Activated CD4-positive, alpha-beta T cell treated with anti-CD3 and anti-CD28 coated beads, Interleukin-2, amount 10 ng/mL, durations not matched to agents 24 days and 14 days (primary cell): ENCODE measurements at regions not wholly inside any gene's neighbourhood (a gene's known extent, or its start where the extent isn't known, plus 50 kb on each side); places are given as distances from the start of the nearest gene placed in this dataset.

Experiments
- DNase-seq: peaks from one replicate; pipeline ENCODE4 v3.0.0; 2022
- H3K27ac Mint-ChIP-seq: one replicate; pipeline ENCODE4 v1.8.0; 2022; ENCODE audit warnings: mild to moderate bottlenecking, mixed read lengths
- H3K27me3 Mint-ChIP-seq: one replicate; pipeline ENCODE4 v1.8.0; 2022; ENCODE audit warnings: mixed read lengths
- H3K36me3 Mint-ChIP-seq: one replicate; pipeline ENCODE4 v1.8.0; 2022; ENCODE audit warnings: low read depth, mild to moderate bottlenecking, mixed read lengths
- H3K4me1 Mint-ChIP-seq: one replicate; pipeline ENCODE4 v1.8.0; 2021; ENCODE audit warnings: mixed read lengths
- H3K4me3 Mint-ChIP-seq: one replicate; pipeline ENCODE4 v1.8.0; 2022; ENCODE audit warnings: mild to moderate bottlenecking, moderate library complexity, mixed read lengths
- H3K9me3 Mint-ChIP-seq: one replicate; pipeline ENCODE4 v1.8.0; 2021; ENCODE audit warnings: mixed read lengths
- intact Hi-C: fragments of 100-400 bp; cut with micrococcal nuclease; formaldehyde crosslinking; loops from one replicate; pipeline ENCODE4 v1.15.1; 2023

DNA sequence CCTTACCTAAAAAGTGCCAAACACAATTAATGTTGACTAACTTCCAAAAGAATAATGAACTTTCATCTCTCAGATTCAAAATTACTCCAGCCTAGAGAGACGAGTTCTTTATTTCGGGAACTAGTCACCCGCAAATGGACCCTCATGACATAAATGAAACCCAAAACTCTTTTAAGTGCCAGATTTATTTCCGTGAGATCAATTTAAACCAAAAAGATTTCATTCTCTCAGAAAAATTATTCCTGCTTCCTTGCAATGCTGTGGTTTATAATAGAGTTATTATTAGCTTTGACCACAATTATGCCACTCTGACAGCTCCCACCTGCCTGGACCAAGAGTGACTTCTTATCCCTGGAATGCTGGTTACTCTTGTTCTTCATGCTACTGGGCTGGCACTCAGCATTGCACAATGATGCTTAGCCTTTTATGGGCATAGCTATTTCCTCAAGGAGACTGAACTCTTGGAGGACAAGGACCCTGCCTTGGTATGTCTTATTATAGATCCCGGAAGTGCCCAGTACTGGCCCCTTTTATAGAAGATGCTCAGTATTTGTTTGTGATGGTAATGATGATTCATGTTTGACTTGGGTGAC, 183.5 kb downstream of the SNX18 start:
- H3K9me3 Mint-ChIP-seq: peaks cover 3% of the 10 kb centered on the region
- no peaks in the 10 kb centered on the region for H3K36me3 Mint-ChIP-seq
- intact Hi-C loops: no loop called here
- no peak overlapping the region for H3K27ac Mint-ChIP-seq
- no peak overlapping the region for H3K4me3 Mint-ChIP-seq
- H3K4me1 Mint-ChIP-seq: peaks cover 9% of the 10 kb centered on the region
- H3K27me3 Mint-ChIP-seq: peaks cover 10% of the 10 kb centered on the region
- DNase-seq: no peak

DNA sequence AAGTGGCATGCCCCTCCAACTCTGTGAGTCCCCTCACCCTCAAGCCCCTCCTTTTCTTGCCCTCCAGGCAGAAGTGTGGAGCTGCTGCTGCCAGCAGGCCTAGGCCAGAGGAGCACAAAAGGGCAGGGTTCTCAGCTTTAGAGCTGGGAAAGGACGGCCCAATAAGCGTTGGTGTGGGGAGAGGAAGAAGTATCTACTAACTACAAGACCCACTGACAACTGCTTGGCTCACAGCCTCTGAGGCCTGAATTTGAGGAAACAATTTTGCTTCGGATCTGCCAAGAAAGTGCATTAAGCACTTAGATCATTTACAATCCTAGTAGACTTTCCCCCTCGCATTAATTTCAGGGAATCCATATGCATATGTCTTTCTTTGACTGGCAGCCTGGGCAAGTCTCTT, 179.4 kb downstream of the SNX18 start:
- H3K9me3 Mint-ChIP-seq: no peaks in the 10 kb centered on the region
- H3K4me3 Mint-ChIP-seq: no peak overlapping the region
- no peaks in the 10 kb centered on the region for H3K36me3 Mint-ChIP-seq
- no peak for DNase-seq
- intact Hi-C loops: no loop called here
- peaks cover 6% of the 10 kb centered on the region for H3K27me3 Mint-ChIP-seq
- H3K4me1 Mint-ChIP-seq: no peaks in the 10 kb centered on the region
- H3K27ac Mint-ChIP-seq: no peak overlapping the region

DNA sequence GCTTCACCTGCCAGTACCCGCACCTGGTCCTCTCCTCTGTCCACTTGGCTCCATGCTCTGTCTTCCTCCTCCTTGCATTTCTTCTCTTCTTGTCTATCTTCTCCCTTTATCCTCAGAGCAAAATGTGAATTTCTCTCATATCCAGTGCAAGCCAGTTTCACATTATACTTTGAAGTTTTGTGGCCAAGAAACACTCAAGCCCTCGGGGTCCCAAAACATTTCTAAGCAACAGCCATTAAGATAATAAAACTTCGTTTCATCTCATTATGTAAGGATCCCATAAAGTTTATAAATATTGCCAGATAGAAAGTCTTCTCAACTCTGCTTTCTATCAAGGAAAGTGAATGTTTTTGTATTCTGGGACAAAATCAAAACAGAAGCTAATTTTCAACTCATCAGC, 178.8 kb downstream of the SNX18 start:
- H3K27ac Mint-ChIP-seq: no peak overlapping the region
- H3K9me3 Mint-ChIP-seq: peaks cover 3% of the 10 kb centered on the region
- DNase-seq: no peak
- intact Hi-C loops: no loop called here
- no peak overlapping the region for H3K4me3 Mint-ChIP-seq
- no peaks in the 10 kb centered on the region for H3K4me1 Mint-ChIP-seq
- H3K27me3 Mint-ChIP-seq: peaks cover 2% of the 10 kb centered on the region
- no peaks in the 10 kb centered on the region for H3K36me3 Mint-ChIP-seq

DNA sequence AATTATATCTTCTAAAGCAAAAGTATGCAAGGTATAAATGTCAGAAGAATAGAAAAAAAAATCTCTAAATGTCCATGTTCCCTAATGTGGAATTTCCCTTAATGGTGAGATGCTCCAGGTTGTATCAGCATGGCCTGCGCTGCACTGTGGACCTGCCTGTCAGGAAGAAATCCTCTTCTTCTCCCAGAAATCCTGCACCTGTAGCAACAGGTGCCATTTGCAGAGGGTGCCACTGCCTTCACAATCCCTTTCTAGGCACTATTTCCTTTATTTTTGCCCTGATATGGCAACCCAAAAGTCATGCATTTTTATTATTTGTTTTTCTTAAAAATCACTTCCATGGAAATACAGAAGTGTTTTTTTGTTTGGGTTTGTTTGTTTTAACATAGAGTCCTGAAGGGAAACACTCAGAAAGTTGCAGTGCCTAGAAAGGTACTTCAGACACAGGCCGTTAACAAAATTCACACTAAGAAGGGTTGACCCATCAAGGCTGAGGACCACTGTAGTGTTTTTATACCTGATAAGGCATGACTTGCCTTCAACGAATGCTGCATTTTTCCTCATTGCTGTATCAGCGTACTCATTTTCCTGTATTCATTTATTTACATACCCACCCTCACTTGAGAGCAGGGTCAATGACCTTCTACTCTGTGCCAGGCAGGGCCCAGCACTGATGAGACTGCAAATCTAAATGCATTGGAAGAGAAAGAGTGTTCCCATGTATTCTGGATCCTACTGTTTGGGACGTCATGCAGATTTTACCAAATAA, 177.8 kb downstream of the SNX18 start:
- Mint-ChIP-seq H3K9me3 (peaks cover 10% of the 10 kb centered on the region), H3K36me3 (no peaks in the 10 kb centered on the region), H3K27me3 (peaks cover 2% of the 10 kb centered on the region), H3K27ac (no peak overlapping the region), H3K4me1 (peaks cover 4% of the 10 kb centered on the region), H3K4me3 (no peak overlapping the region)
- DNase-seq: no peak
- intact Hi-C loops: no loop called here

DNA sequence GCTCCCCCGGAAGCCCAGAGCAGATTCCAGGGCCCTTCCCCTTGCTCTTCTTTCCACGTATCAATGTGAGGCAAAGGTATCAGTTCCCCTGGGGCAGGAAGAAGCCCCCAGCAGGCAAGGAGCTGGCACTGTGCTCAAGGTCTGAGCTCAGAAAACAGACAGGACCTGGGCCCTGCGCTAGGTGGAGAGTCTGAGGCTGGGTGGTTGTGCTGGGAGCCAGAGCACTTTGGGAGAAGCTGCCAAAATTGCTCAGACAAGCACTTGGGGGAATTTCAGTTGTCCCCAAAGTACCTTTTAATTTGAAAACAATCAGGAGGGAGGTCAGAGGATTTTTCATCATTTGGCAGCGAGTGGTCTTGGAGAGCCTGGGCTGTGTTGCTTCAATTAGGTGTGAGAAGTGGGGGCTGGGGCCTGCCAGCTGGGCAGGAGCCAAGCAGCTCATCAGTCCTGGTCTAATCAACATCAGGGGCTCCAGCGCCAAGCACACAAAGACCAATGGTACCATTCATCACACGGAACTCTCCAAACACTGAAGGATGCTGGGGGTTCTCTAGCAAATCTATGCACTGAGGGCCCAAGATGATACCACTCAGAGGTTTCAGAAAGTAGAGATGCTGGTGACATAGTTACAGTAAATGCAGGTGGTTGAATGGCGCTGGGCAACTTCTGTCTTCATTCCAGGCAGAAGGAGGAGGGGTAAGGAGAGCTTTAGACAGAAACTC, 176.5 kb downstream of the SNX18 start:
- intact Hi-C loops: no loop called here
- DNase-seq: no peak
- peaks cover 15% of the 10 kb centered on the region for H3K9me3 Mint-ChIP-seq
- no peaks in the 10 kb centered on the region for H3K36me3 Mint-ChIP-seq
- H3K4me1 Mint-ChIP-seq: peaks cover 4% of the 10 kb centered on the region
- H3K4me3 Mint-ChIP-seq: no peak overlapping the region
- H3K27ac Mint-ChIP-seq: no peak overlapping the region
- peaks cover 3% of the 10 kb centered on the region for H3K27me3 Mint-ChIP-seq

DNA sequence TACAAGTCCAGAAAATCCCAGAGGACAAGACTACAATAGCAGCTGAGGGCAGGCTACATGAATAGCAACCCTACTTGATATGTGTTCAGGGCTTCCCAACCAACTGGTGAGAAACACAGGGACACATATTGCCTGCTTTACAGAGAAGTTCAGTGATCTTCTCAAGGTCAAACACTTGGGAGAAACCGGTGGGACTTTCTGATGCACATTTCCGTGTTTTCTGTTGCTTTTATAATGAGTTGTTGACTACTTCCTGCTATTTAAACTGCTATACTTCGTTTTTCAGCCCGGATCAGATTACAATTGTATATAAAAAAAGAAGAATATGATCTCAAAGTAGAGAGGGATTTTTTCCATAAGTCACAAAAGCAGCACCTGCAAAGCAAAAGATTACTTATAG, 175.1 kb downstream of the SNX18 start:
- Mint-ChIP-seq H3K9me3 (peaks cover 18% of the 10 kb centered on the region), H3K27me3 (peaks cover 8% of the 10 kb centered on the region), H3K27ac (no peak overlapping the region), H3K4me1 (peaks cover 4% of the 10 kb centered on the region), H3K36me3 (peaks cover 1% of the 10 kb centered on the region), H3K4me3 (no peak overlapping the region)
- no peak for DNase-seq
- intact Hi-C loops: no loop called here

DNA sequence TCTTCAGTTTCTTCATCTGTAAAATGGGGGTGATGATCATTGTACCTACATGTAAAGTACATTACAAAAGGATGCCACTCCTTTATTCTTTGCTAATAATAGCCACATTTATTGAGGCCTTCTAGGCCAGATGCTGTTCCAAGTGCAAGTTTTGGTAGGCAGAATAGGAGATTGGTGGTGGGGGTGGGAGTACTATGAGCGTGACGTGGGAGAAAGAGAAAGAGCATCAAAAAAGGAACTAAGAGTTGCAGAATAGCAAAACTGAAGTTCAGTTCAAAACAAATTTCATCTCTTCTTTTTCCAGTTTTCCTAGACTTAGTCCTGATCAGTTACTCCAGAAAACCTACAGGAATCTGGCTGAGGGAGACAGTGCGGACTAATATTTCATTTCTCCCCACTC, 174.1 kb downstream of the SNX18 start:
- no peak overlapping the region for H3K4me3 Mint-ChIP-seq
- no peak overlapping the region for H3K27ac Mint-ChIP-seq
- peaks cover 10% of the 10 kb centered on the region for H3K27me3 Mint-ChIP-seq
- peaks cover 3% of the 10 kb centered on the region for H3K36me3 Mint-ChIP-seq
- H3K4me1 Mint-ChIP-seq: peaks cover 4% of the 10 kb centered on the region
- H3K9me3 Mint-ChIP-seq: peaks cover 21% of the 10 kb centered on the region
- DNase-seq: no peak
- intact Hi-C loops: no loop called here

DNA sequence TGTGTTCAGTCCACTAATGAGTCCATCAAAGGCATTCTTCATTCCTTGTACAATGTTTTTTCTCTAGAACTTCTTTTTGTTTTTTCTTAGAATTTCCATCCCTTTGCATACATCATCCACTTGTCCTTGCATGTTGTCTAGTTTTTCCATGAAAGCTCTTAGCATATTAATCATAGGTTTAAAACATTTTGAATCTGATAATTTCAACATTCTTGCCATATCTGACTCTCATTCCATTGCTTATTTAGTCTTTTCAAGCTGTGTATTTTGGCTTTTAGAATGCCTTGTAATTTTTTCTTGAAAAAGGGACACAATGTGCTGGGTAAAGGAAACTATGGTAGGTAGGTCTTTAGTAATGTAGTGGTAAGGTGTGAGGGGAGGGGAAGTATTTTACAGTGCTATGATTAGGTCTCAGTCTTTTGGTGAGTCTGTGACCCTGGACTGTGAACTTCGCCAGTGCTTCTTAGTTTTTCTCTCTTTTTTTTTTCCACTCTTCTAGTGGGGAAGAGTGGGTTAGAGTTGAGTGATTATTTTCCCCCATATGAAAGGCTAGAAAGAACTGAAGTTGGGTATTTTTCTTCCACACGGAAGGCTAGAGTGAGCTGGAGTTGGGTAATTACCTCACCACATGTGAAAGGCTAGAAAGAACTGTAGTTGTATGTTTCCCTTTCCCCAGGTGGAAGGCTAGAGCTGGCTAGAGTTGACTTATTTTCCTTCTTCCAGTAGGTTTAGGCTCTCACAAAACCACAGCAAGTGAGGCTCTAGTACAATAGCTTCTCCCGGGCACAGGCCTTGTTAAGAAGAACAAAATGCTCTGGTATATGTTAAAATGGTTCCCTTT, 172.1 kb downstream of the SNX18 start:
- peaks cover 3% of the 10 kb centered on the region for H3K36me3 Mint-ChIP-seq
- no peak overlapping the region for H3K27ac Mint-ChIP-seq
- peaks cover 28% of the 10 kb centered on the region for H3K9me3 Mint-ChIP-seq
- peaks cover 10% of the 10 kb centered on the region for H3K27me3 Mint-ChIP-seq
- H3K4me3 Mint-ChIP-seq: no peak overlapping the region
- no peak for DNase-seq
- H3K4me1 Mint-ChIP-seq: peaks cover 5% of the 10 kb centered on the region
- intact Hi-C loops: no loop called here

DNA sequence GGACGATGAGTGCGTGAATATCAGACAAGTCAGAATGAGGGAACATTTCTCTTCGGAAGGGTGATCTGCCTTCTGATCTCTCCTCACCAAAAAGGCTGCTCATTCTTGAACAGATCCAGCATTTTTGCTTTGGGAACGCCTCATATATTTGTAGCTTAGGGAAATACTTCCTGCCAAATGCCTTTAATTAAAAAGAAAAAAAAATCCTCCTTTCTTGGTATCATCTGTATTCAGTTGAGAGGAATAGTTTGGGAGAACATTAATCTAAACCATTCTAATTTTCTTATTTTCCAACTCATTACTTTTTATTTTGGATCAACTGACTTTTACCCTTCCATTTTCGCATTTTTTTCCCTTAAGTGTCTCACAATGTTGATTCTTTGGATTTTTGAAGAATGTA, 163.4 kb downstream of the SNX18 start:
- Mint-ChIP-seq H3K27ac (no peak overlapping the region), H3K4me1 (peaks cover 13% of the 10 kb centered on the region), H3K9me3 (peaks cover 29% of the 10 kb centered on the region), H3K4me3 (no peak overlapping the region), H3K27me3 (peaks cover 25% of the 10 kb centered on the region), H3K36me3 (no peaks in the 10 kb centered on the region)
- intact Hi-C loops: no loop called here
- no peak for DNase-seq

DNA sequence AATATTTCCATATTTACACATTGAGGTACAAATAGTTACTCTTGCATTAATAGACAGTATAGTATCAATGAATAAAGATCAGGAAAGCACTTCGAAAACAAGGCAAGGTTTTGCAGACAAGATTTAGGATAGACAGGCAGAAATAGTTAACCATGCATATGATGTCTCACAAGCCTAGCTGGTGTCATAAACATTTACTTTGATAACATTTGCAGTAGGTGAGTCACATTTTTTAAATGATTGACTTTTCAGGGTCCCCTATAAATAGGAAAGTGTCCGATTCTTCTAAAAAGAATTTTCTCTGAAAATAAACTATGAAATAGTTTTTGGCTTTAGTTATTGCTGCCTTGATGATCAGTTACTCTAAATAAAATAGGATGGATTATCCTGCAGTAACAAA, 162.1 kb downstream of the SNX18 start:
- intact Hi-C loops: no loop called here
- Mint-ChIP-seq H3K9me3 (peaks cover 29% of the 10 kb centered on the region), H3K27ac (no peak overlapping the region), H3K4me1 (peaks cover 17% of the 10 kb centered on the region), H3K36me3 (no peaks in the 10 kb centered on the region), H3K4me3 (no peak overlapping the region), H3K27me3 (peaks cover 25% of the 10 kb centered on the region)
- DNase-seq: no peak

DNA sequence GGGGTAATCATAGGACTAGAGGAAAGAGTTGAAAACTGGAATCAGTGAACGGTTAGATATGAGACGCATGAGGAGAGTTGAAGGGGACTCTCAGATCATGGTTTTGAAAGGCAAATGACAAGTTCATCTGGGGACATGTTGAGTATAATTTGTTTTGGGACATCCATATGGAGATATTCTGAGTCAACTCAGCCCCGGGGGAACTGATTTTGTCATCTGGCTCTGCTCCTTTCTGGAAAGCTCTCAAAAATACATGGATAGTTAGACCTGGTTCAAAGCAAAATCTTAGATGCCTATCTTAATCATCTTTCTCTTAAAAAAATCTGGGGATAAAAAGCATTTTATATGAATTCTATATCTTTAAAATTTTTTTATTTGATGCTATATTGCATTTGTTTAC, 161.2 kb downstream of the SNX18 start:
- intact Hi-C loops: no loop called here
- no peak overlapping the region for H3K27ac Mint-ChIP-seq
- DNase-seq: no peak
- H3K9me3 Mint-ChIP-seq: peaks cover 30% of the 10 kb centered on the region
- H3K4me3 Mint-ChIP-seq: no peak overlapping the region
- peaks cover 26% of the 10 kb centered on the region for H3K4me1 Mint-ChIP-seq
- peaks cover 25% of the 10 kb centered on the region for H3K27me3 Mint-ChIP-seq
- H3K36me3 Mint-ChIP-seq: no peaks in the 10 kb centered on the region

DNA sequence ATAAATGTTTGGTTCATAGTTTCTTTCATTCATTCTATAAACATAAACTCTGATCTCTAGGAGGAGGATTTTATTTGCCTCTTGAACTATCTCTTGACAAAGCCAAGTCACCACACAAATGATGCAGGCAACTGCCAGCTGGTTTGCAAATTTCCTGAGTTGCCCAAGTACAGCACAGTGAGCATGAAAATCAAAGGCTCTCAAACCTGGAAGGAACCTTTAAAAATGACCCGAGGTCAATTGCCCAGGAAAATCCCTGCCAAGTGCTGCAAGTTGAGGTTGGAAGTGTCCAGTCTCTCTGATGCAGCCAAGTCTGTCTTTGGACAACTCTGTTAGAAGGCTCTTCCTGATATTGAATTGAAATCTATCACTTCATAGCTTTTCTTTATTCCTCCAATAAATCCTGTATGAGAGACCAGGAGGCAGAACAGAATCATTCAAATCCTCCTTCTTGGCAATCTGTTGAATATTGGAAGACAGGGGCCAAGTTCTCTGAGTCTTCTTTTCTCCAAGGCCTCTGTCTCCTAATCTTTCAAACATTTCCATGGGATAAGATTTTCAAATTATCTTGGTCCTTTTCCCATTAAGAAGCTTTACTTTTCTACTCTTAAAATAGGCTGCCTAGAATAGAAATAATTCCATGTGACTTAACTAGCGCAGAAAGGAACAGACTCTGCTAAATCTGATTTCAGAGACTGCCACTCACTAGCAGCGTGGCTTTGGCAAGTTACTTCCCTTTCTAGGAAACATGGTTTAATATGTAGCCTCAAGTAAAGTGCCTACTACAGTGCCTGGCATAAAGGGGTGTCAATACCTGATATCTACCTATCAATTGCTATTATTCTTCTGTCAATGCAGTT, 159.2 kb downstream of the SNX18 start:
- Mint-ChIP-seq H3K4me1 (peaks cover 43% of the 10 kb centered on the region), H3K9me3 (peaks cover 20% of the 10 kb centered on the region), H3K4me3 (no peak overlapping the region), H3K27ac (no peak overlapping the region), H3K36me3 (peaks cover 1% of the 10 kb centered on the region), H3K27me3 (peaks cover 15% of the 10 kb centered on the region)
- intact Hi-C loops: no loop called here
- no peak for DNase-seq
